PC-9 (cell line): ENCODE measurements at regions not wholly inside any gene's neighbourhood (a gene's known extent, or its start where the extent isn't known, plus 50 kb on each side); places are given as distances from the start of the nearest gene placed in this dataset.

Source experiments
- CTCF ChIP-seq: fragments of 200-600 bp; sonication (generic); conservative IDR thresholded peaks from 2 replicates; pipeline ENCODE4 v1.6.1; 2017; ENCODE audit warnings: mixed run types, antibody characterized with exemption, mild to moderate bottlenecking, moderate library complexity
- EZH2 ChIP-seq: fragments of 200-600 bp; sonication (generic); IDR thresholded peaks from 2 replicates; pipeline ENCODE4 v1.8.0; 2017; ENCODE audit warnings: antibody characterized with exemption, low read depth

- TF ChIP-seq CTCF: no peak
- TF ChIP-seq EZH2: no peak
Measured at GRCh38 chr21:34198231-34199120, 125.1 kb downstream of the MRPS6 start.
